ENCODE measurements at regions not wholly inside any gene's neighbourhood (a gene's known extent, or its start where the extent isn't known, plus 50 kb on each side); places are given as distances from the start of the nearest gene placed in this dataset.

DNA sequence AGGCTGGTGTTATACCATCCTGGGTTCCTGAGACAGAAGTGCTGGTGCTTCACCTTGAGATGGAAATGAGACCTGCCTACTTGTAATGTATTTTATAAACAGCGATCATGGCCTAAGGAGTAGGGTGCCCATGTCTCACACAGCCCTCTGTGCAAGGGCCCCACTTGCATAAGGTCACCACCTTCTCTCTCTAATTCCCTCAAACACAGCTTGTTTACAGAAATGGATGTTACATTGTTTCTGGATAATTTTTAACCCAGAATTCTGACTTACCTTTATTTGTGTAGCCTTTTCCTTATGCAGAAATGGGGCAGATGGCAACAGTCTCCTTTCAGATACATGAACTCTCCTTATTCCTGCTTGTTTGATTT lies 95.1 kb upstream of the UMPS start:
- H3K27me3 ChIP-seq (replicated peaks; ENCODE audit: insufficient read depth, low read length), result no peaks in the 10 kb centered on the region
- DNase-seq, result no peak
- no peaks in the 10 kb centered on the region for H3K36me3 ChIP-seq (replicated peaks; ENCODE audit: insufficient read depth, low read length)
- H3K9ac ChIP-seq (ENCODE audit: low read length), result no peak overlapping the region
- H3K27ac ChIP-seq (ENCODE audit: low read length), result no peak overlapping the region
- H3K79me2 ChIP-seq (ENCODE audit: low read length), result no peaks in the 10 kb centered on the region
- H3K9me2 ChIP-seq (replicated peaks; ENCODE audit: insufficient read depth, low read length), result no peaks in the 10 kb centered on the region
- H4K20me1 ChIP-seq (ENCODE audit: insufficient read depth, low read length), result no peaks in the 10 kb centered on the region
- no peak overlapping the region for H2AFZ ChIP-seq (ENCODE audit: low read length)
- no peaks in the 10 kb centered on the region for H3K4me1 ChIP-seq (ENCODE audit: low read length)
- H3K4me3 ChIP-seq (ENCODE audit: low read length), result no peak overlapping the region
- H3K4me2 ChIP-seq (ENCODE audit: low read depth, low read length), result no peak overlapping the region
- H3K9me3 ChIP-seq (replicated peaks; ENCODE audit: insufficient read depth, low read length), result no peaks in the 10 kb centered on the region
- H3F3A ChIP-seq (ENCODE audit: insufficient read depth, low read length), result no peaks in the 10 kb centered on the region
- TF ChIP-seq EZH2 (optimal IDR thresholded peaks at IDR 0.05; ENCODE audit: low read depth, low read length) (no peak), CTCF (IDR thresholded peaks at IDR 0.05; ENCODE audit: low read length) (no peak), EZH2phosphoT487 (IDR thresholded peaks at IDR 0.05; ENCODE audit: low read length) (no peak)

- DNase-seq, result no peak
- no peak overlapping the region for H3K4me3 ChIP-seq (ENCODE audit: low read length)
- no peaks in the 10 kb centered on the region for H3K79me2 ChIP-seq (ENCODE audit: low read length)
- no peaks in the 10 kb centered on the region for H3K36me3 ChIP-seq (replicated peaks; ENCODE audit: insufficient read depth, low read length)
- H3K9me2 ChIP-seq (replicated peaks; ENCODE audit: insufficient read depth, low read length), result no peaks in the 10 kb centered on the region
- no peak overlapping the region for H3K27ac ChIP-seq (ENCODE audit: low read length)
- no peak overlapping the region for H3K4me2 ChIP-seq (ENCODE audit: low read depth, low read length)
- no peak overlapping the region for H3K9ac ChIP-seq (ENCODE audit: low read length)
- H2AFZ ChIP-seq (ENCODE audit: low read length), result no peak overlapping the region
- no peaks in the 10 kb centered on the region for H3K4me1 ChIP-seq (ENCODE audit: low read length)
- TF ChIP-seq CTCF (IDR thresholded peaks at IDR 0.05; ENCODE audit: low read length) (no peak), EZH2phosphoT487 (IDR thresholded peaks at IDR 0.05; ENCODE audit: low read length) (no peak), EZH2 (optimal IDR thresholded peaks at IDR 0.05; ENCODE audit: low read depth, low read length) (no peak)
- H4K20me1 ChIP-seq (ENCODE audit: insufficient read depth, low read length), result no peaks in the 10 kb centered on the region
- no peaks in the 10 kb centered on the region for H3K27me3 ChIP-seq (replicated peaks; ENCODE audit: insufficient read depth, low read length)
- no peaks in the 10 kb centered on the region for H3K9me3 ChIP-seq (replicated peaks; ENCODE audit: insufficient read depth, low read length)
- H3F3A ChIP-seq (ENCODE audit: insufficient read depth, low read length), result no peaks in the 10 kb centered on the region
Observed at GRCh38 chr3:124636101-124636862, 94.0 kb upstream of the UMPS start.

GRCh38 chr3:124636863-124637296 lies 93.4 kb upstream of the UMPS start:
- Histone ChIP-seq H3K27ac (ENCODE audit: low read length) (no peak overlapping the region), H3K4me3 (ENCODE audit: low read length) (no peak overlapping the region), H2AFZ (ENCODE audit: low read length) (no peak overlapping the region), H4K20me1 (ENCODE audit: insufficient read depth, low read length) (no peaks in the 10 kb centered on the region), H3K36me3 (replicated peaks; ENCODE audit: insufficient read depth, low read length) (no peaks in the 10 kb centered on the region), H3F3A (ENCODE audit: insufficient read depth, low read length) (no peaks in the 10 kb centered on the region), H3K9ac (ENCODE audit: low read length) (no peak overlapping the region), H3K4me1 (ENCODE audit: low read length) (no peaks in the 10 kb centered on the region), H3K79me2 (ENCODE audit: low read length) (no peaks in the 10 kb centered on the region), H3K9me3 (replicated peaks; ENCODE audit: insufficient read depth, low read length) (no peaks in the 10 kb centered on the region), H3K9me2 (replicated peaks; ENCODE audit: insufficient read depth, low read length) (no peaks in the 10 kb centered on the region), H3K27me3 (replicated peaks; ENCODE audit: insufficient read depth, low read length) (no peaks in the 10 kb centered on the region), H3K4me2 (ENCODE audit: low read depth, low read length) (no peak overlapping the region)
- no peak for TF ChIP-seq EZH2 (optimal IDR thresholded peaks at IDR 0.05; ENCODE audit: low read depth, low read length)
- no peak for TF ChIP-seq CTCF (IDR thresholded peaks at IDR 0.05; ENCODE audit: low read length)
- TF ChIP-seq EZH2phosphoT487 (IDR thresholded peaks at IDR 0.05; ENCODE audit: low read length), result no peak
- no peak for DNase-seq
